Endothelial cell (in vitro differentiated cells): ENCODE measurements at regions not wholly inside any gene's neighbourhood (a gene's known extent, or its start where the extent isn't known, plus 50 kb on each side); places are given as distances from the start of the nearest gene placed in this dataset.
"Not testable (repeated sequence)": the region's sequence is repeated elsewhere in the genome, so short reads cannot be mapped to it uniquely, and the experiment has no call there.

Experiments used
- DNase-seq: peaks from one replicate; pipeline ENCODE4 v3.0.0; 2021; ENCODE audit warnings: low spot score
- H3K27ac Mint-ChIP-seq: one replicate; pipeline ENCODE4 v1.8.0; 2021; ENCODE audit warnings: mixed read lengths, inconsistent platforms; ENCODE audit not compliant: unreplicated experiment
- H3K27me3 Mint-ChIP-seq: one replicate; pipeline ENCODE4 v1.8.0; 2021; ENCODE audit warnings: mild to moderate bottlenecking, moderate library complexity, mixed read lengths, inconsistent platforms; ENCODE audit not compliant: unreplicated experiment
- H3K36me3 Mint-ChIP-seq: one replicate; pipeline ENCODE4 v1.8.0; 2021; ENCODE audit warnings: mild to moderate bottlenecking, low read depth, mixed read lengths, inconsistent platforms; ENCODE audit not compliant: unreplicated experiment
- H3K4me1 Mint-ChIP-seq: one replicate; pipeline ENCODE4 v1.8.0; 2021; ENCODE audit warnings: mild to moderate bottlenecking, mixed read lengths, inconsistent platforms; ENCODE audit not compliant: unreplicated experiment
- H3K4me3 Mint-ChIP-seq: one replicate; pipeline ENCODE4 v1.8.0; 2021; ENCODE audit warnings: mild to moderate bottlenecking, mixed read lengths, inconsistent platforms; ENCODE audit not compliant: unreplicated experiment
- H3K9me3 Mint-ChIP-seq: one replicate; pipeline ENCODE4 v1.8.0; 2021; ENCODE audit warnings: mixed read lengths, inconsistent platforms; ENCODE audit not compliant: unreplicated experiment
- CTCF ChIP-seq: fragments of 200-600 bp; sonication (generic); IDR thresholded peaks from one replicate; pipeline ENCODE4 v1.5.0; 2021; ENCODE audit warnings: antibody characterized with exemption; ENCODE audit not compliant: unreplicated experiment

- Mint-ChIP-seq H3K27ac (no peak overlapping the region), H3K27me3 (peaks cover 5% of the 10 kb centered on the region), H3K4me3 (no peak overlapping the region), H3K4me1 (no peaks in the 10 kb centered on the region), H3K9me3 (peaks cover 9% of the 10 kb centered on the region), H3K36me3 (peaks cover 8% of the 10 kb centered on the region)
- no peak for DNase-seq
- TF ChIP-seq CTCF, result no peak
Measured at GRCh38 chr2:224094413-224094812, 55.3 kb upstream of the SERPINE2 start.

GRCh38 chr2:224091671-224092070, 52.6 kb upstream of the SERPINE2 start:
- not testable (repeated sequence) for H3K36me3 Mint-ChIP-seq, H3K9me3 Mint-ChIP-seq, H3K4me1 Mint-ChIP-seq, H3K27me3 Mint-ChIP-seq, H3K27ac Mint-ChIP-seq, H3K4me3 Mint-ChIP-seq, DNase-seq

- H3K9me3 Mint-ChIP-seq, H3K4me1 Mint-ChIP-seq, H3K27me3 Mint-ChIP-seq, H3K36me3 Mint-ChIP-seq, DNase-seq, H3K4me3 Mint-ChIP-seq, H3K27ac Mint-ChIP-seq: not testable (repeated sequence)
Measured at GRCh38 chr2:224089606-224090005, 50.5 kb upstream of the SERPINE2 start.
